ENCODE measurements at regions not wholly inside any gene's neighbourhood (a gene's known extent, or its start where the extent isn't known, plus 50 kb on each side); places are given as distances from the start of the nearest gene placed in this dataset.

DNA sequence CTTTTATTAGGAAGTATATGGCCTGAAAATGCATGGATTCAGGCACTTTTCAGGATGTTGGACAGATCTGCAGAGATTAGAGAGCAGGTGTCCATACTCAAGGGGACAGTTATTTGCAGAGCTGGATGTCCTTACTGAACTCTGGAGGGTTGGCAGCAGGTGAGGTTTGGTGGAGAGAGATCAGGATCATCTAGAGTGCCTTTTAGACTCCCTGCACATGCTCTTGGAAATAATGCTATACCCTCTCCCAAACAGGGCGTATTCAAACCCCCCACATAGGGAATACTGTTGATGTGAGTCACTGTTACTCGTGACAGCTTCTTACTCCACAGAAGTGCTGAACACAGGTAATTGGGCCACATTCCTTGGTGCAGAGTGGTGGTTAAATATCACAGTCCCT, 725.7 kb upstream of the SGCG start:
- FAIRE-seq (no peak), DNase-seq (ENCODE audit: insufficient read length, low spot score) (no peak)
- TF ChIP-seq POLR2A (IDR thresholded peaks at IDR 0.05; ENCODE audit: low read depth, low read length), result no peak

DNA sequence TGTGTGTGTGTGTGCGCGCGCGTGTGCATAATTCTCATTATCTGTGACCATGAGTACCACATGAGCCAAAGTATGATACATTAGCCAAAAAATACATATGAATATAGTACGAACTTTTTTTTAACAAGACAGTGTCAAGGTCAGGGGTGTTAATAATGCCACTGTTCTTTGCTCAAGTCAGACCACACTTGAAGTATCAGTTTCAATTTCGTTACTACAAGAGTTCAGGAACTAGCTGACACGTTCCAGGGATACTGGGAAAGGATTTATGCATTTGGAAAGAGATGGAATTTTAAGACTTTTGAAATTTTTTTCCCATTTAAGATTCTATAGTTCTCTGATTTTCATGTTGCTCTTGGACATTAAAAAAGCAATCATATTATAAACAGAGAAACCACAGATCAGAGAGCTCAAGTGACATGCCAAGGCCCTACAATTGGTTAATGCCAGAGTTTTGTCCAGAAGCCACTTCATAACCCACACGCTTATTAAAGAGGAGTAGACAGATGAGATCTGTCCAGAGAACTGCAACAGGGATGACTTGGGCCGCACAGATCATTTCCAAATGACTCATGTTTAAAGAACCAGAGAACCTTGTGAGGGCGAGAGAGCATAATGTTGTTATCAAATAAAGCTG, 718.8 kb upstream of the SGCG start:
- TF ChIP-seq POLR2A (IDR thresholded peaks at IDR 0.05; ENCODE audit: low read depth, low read length), result no peak
- FAIRE-seq (no peak), DNase-seq (ENCODE audit: insufficient read length, low spot score) (no peak)

DNA sequence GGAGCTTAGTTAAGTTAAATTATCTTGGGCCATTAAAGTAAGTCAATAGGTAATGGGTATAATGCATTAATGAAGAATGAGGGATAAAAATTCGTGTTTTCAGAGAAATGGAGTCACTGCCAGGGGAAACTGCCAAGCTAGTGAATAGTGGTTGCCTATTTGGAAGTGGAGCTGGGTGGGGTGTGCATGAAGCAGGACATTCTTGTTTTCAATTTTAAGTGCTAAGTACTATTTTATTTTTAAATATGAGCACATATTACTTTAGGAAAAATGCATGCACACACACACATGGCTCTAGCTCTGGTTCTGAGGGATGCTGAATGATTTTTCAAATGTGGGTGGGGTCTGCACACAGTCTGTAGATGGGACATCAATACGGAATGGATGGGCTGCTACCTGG, 717.7 kb upstream of the SGCG start:
- no peak for TF ChIP-seq POLR2A (IDR thresholded peaks at IDR 0.05; ENCODE audit: low read depth, low read length)
- FAIRE-seq, result no peak
- no peak for DNase-seq (ENCODE audit: insufficient read length, low spot score)

DNA sequence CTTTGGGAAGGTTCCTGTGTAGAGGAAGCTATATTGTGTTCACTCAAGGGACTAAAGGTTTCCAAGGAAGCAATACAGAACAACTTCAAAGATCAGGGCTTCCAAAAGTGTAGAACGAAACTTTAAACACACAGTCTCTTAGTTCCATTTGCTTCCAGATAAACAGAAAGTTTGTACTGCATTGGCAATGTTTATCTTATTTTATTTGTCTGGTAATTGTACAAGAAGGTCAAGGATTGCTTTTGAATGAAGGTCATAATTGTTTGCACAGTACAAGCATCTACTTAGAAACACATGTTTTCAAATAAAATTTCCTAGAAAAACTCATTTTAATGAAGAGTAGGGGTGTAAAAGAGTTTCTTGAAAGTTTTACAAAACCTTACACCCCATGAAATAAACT, 712.7 kb upstream of the SGCG start:
- FAIRE-seq (no peak), DNase-seq (ENCODE audit: insufficient read length, low spot score) (no peak)
- no peak for TF ChIP-seq POLR2A (IDR thresholded peaks at IDR 0.05; ENCODE audit: low read depth, low read length)

DNA sequence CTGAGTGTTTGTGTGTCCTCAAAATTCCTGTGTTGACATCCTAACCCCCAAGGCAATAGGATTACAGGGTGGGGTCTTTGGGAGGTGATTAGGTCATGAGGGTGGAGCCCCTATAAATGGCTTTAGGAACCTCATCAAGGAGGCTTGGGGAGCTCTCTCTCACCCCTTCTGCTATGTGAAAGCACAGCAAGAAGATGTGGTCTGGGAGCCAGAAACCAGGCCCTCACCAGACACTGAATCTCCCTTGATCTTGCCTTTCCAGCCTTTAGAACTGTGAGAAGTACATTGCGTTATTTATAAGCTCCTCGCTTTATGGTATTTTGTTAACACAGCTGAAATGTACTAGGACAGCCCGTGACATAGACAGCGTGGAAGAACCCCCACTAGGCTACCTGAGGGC, 712.0 kb upstream of the SGCG start:
- FAIRE-seq (no peak), DNase-seq (ENCODE audit: insufficient read length, low spot score) (no peak)
- TF ChIP-seq POLR2A (IDR thresholded peaks at IDR 0.05; ENCODE audit: low read depth, low read length), result no peak

DNA sequence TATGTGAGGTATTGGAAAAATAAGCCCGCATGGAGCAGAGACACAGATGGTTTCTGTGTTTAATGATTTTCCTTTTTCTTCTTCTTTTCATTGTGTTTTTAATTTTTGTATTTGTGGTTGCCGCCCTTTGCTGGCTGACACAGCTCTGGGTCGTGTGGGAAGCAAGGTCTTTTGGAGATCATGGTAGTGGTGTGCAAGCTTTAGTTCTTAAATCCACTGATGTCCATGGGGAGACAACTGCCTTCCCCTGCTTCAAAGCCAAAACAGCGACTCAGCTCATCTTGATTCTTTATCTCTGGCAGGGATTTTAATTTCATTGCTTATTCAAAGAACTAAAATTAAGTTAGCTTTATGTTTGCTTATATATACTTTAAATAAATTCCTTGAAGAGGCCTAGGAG, 711.3 kb upstream of the SGCG start:
- no peak for FAIRE-seq
- no peak for DNase-seq (ENCODE audit: insufficient read length, low spot score)
- TF ChIP-seq POLR2A (IDR thresholded peaks at IDR 0.05; ENCODE audit: low read depth, low read length), result no peak

DNA sequence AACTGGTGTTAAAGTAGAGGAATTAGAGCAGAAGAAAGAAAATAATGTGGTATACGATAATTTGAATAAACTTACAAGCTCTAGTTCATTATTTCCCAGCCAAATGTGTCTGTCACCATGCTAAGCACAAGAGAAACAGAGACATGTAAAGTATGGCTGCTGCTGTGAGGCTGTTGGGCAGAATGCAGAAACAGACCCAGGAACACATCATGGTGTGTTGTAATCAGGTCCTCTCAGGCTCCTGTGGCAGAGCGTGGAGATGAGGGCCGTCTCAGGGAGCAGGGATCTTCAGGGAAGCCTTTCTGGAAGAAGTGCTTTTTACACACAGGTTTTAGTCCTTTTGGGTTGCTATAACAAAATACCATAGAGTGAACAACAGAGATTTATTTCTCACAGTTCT, 710.7 kb upstream of the SGCG start:
- FAIRE-seq (no peak), DNase-seq (ENCODE audit: insufficient read length, low spot score) (no peak)
- no peak for TF ChIP-seq POLR2A (IDR thresholded peaks at IDR 0.05; ENCODE audit: low read depth, low read length)

DNA sequence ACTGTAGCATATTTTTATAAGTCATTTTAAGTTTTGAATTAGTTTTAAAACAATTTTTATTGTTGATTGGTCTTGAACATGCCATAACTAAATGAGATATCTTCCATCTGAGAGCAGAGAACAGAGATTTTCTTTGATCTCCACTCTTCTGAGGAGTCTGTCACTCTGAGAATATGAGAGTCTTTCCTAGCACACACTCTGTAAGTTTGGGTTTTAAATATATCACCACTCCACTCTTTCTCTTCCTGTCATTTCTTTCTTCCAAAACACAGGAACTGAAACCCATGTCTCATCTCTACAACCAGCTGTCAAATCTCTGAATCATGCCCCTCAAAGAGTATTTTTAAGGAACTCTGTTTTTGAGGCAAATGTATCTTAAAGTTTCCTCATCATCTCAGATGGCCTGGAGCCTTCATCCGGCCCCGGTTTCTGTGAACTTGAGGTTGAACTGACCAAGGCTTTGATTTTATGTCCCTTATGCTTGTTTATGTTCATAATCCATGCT, 698.2 kb upstream of the SGCG start:
- no peak for DNase-seq (ENCODE audit: insufficient read length, low spot score)
- no peak for TF ChIP-seq POLR2A (IDR thresholded peaks at IDR 0.05; ENCODE audit: low read depth, low read length)

DNA sequence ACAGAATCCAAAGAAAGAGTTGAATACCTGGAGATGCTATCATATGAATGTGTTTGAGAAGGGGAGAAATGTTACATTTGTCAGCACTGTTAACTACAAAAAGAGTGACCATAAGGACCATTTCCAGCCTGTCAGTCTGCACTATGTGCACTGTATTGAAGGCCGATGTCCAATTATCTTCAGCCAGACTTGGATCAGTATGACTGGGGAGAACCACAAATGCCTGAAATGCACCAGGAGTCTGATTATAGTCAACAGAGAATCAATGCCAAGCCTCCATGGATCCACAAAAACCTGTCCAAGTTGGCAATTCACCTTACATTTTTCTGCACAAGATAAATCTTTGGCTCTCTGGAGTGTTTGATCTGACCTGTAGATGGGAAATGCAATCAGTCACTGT, 697.5 kb upstream of the SGCG start:
- DNase-seq (ENCODE audit: insufficient read length, low spot score) (no peak), FAIRE-seq (no peak)
- no peak for TF ChIP-seq POLR2A (IDR thresholded peaks at IDR 0.05; ENCODE audit: low read depth, low read length)

More for the DNA sequence above, 698.2 kb upstream of the SGCG start:
- FAIRE-seq, result no peak

DNA sequence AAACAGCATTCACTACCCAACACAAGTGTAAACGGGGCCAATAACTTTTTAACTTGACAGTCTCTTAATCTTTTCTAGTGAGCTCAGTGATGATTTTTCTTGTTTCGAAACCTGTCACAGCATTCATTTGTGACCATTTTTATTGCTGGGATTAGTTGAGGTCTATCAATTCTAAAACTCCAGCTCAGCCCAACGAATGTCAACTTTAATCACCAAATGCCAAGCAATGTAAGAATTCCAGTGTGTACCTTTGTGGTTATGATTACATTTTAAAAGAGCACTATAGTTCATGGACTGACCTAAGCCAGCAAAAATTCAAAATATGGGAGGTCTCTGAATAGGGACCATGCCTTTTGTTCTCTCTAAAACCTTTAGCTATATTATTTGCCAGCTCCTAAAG, 694.3 kb upstream of the SGCG start:
- no peak for DNase-seq (ENCODE audit: insufficient read length, low spot score)
- TF ChIP-seq POLR2A (IDR thresholded peaks at IDR 0.05; ENCODE audit: low read depth, low read length), result no peak
- FAIRE-seq, result no peak

DNA sequence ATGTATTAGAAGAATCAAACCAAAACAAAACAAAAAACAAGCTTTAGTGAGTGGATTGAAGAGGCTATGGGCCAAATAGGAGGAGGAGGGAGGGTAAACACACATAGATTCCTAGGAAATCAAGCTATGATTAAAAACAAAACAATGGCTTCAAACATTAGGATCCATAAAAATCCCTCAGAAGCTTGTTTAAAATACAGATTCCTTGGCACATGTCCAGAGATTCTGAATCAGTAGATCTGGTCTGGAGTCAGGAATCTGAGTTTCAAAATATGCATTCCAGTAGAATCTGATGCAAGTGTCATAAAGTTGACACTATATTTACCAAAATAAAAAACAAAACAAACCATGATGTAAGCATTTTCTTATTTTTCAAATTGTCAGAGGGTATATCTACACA, 692.8 kb upstream of the SGCG start:
- DNase-seq (ENCODE audit: insufficient read length, low spot score), result no peak
- no peak for FAIRE-seq
- no peak for TF ChIP-seq POLR2A (IDR thresholded peaks at IDR 0.05; ENCODE audit: low read depth, low read length)

DNA sequence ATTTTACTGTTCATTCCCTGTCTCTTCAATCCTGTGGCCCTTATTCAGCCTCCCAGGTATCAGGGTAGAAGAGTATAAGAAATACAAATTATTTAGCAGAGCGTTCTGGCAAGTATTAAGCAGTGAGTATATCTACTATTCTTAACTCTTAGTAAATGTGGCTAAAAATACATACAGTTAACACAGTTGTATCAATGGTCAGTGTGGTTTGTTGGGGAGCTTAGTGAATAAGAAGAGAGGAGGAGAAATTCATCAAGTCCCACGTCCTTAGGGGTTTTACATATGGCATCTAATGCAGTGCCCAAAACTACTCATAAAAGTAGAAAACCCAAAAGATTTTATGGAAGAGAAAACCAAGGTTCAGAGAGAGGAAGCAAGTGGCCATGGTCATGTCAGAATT, 691.0 kb upstream of the SGCG start:
- DNase-seq (ENCODE audit: insufficient read length, low spot score) (no peak), FAIRE-seq (no peak)
- no peak for TF ChIP-seq POLR2A (IDR thresholded peaks at IDR 0.05; ENCODE audit: low read depth, low read length)

DNA sequence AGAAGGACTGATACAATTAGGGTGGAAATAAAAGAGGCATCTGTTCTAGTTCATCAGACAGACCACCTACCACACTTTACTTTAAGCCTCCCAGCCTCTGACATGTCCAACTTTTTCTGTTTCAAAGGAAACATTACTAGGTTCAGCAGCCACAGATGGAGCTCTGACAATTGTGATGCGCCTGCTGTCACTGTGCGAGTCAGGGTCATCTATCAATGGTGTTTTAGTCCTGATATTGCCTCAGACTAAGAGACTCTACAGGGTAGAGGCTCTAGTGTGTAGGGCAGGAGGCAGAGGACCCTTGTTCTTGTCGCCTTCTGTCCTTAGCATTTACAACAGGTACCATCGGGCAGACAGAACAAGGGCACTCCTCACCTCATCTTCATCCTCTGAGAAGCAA, 685.0 kb upstream of the SGCG start:
- no peak for TF ChIP-seq POLR2A (IDR thresholded peaks at IDR 0.05; ENCODE audit: low read depth, low read length)
- FAIRE-seq (no peak), DNase-seq (ENCODE audit: insufficient read length, low spot score) (no peak)

DNA sequence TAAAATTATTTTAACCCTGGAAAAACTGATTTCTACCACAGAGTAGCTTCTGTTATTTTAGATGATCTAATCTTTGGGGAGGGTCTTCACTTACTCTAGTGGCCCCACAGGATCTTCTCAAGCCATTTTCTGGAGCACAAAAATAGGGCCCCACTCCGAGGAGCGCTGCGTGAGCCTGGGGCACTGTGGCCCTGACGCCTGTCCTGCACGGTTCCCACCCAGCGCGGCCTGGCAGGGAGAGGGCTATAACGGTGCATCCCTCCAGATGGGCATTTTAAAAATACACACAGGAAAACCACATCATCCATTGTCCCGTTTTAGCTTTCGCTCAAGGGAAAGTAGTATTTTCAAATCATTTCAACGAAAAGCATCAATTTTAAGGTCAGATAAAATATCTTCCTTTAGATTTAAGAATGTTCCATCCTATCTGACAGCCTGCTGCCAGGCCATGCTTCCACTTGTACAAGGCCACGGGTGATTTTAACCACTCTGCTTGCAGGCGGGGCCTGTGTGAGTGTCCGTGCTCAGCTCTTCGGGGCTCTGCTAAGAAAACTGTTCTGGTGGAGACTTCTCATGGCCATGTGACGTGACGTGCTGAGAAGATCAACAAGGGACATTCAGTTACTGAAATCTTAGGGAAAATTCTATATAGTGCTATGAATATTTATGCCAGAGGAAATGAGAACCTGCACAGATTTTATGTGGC, 683.8 kb upstream of the SGCG start:
- FAIRE-seq (no peak), DNase-seq (ENCODE audit: insufficient read length, low spot score) (no peak)
- no peak for TF ChIP-seq POLR2A (IDR thresholded peaks at IDR 0.05; ENCODE audit: low read depth, low read length)
